ENCODE measurements at regions not wholly inside any gene's neighbourhood (a gene's known extent, or its start where the extent isn't known, plus 50 kb on each side); places are given as distances from the start of the nearest gene placed in this dataset.

GRCh38 chr2:104762031-104762430, 91.9 kb upstream of the POU3F3 start:
- H3K4me3 ChIP-seq, result no peak overlapping the region
- 52% methylated on average over 6 of the region's 8 CpGs for WGBS (ENCODE audit: insufficient coverage, low coverage, low lambda C conversion rate, missing lambda C conversion rate)
- ATAC-seq, result no peak
- H3K27ac ChIP-seq, result no peak overlapping the region
- H3K27me3 ChIP-seq, result no peaks in the 10 kb centered on the region
- H3K36me3 ChIP-seq, result no peaks in the 10 kb centered on the region
- no peak for DNase-seq
- TF ChIP-seq POLR2A (IDR thresholded peaks at IDR 0.05) (no peak), CTCF (IDR thresholded peaks at IDR 0.05) (no peak)
- H3K4me1 ChIP-seq, result no peaks in the 10 kb centered on the region
- no peaks in the 10 kb centered on the region for H3K9me3 ChIP-seq
- intact Hi-C loops (cut with DNase I), result no loop called here

- ATAC-seq (peak in 1 of 4 donors; percentile 12), DNase-seq (no peak)
- Histone ChIP-seq H3K27me3 (no peaks in the 10 kb centered on the region), H3K4me1 (no peaks in the 10 kb centered on the region), H3K27ac (no peak overlapping the region), H3K9me3 (peaks cover 0 to 4% (median 1%) of the 10 kb centered on the region in 4 donors), H3K4me3 (no peak overlapping the region), H3K36me3 (no peaks in the 10 kb centered on the region)
- WGBS (ENCODE audit: insufficient coverage, low coverage, low lambda C conversion rate, missing lambda C conversion rate), result 33% methylated on average over 5 of the region's 10 CpGs
- TF ChIP-seq CTCF (IDR thresholded peaks at IDR 0.05), result no peak
- no peak for TF ChIP-seq POLR2A (IDR thresholded peaks at IDR 0.05)
- intact Hi-C loops (cut with DNase I), result no loop called here
Measured at GRCh38 chr2:104766683-104767082, 87.2 kb upstream of the POU3F3 start.

GRCh38 chr2:104768694-104769093, 85.2 kb upstream of the POU3F3 start:
- H3K27ac ChIP-seq, result no peak overlapping the region
- DNase-seq (no peak), ATAC-seq (no peak)
- no peak for TF ChIP-seq POLR2A (IDR thresholded peaks at IDR 0.05)
- intact Hi-C loops (cut with DNase I), result no loop called here
- H3K36me3 ChIP-seq, result no peaks in the 10 kb centered on the region
- no peaks in the 10 kb centered on the region for H3K4me1 ChIP-seq
- H3K27me3 ChIP-seq, result no peaks in the 10 kb centered on the region
- no peak overlapping the region for H3K4me3 ChIP-seq
- H3K9me3 ChIP-seq, result peaks cover 0 to 4% (median 1%) of the 10 kb centered on the region in 4 donors
- 17% methylated on average over 3 of the region's 3 CpGs for WGBS (ENCODE audit: insufficient coverage, low coverage, low lambda C conversion rate, missing lambda C conversion rate)

GRCh38 chr2:104769096-104769495, 84.8 kb upstream of the POU3F3 start:
- 64% methylated on average over 1 of the region's 1 CpG for WGBS (ENCODE audit: insufficient coverage, low coverage, low lambda C conversion rate, missing lambda C conversion rate)
- intact Hi-C loops (cut with DNase I), result no loop called here
- no peak for ATAC-seq
- no peak overlapping the region for H3K27ac ChIP-seq
- no peak for DNase-seq
- peaks cover 0 to 4% (median 1%) of the 10 kb centered on the region in 4 donors for H3K9me3 ChIP-seq
- no peaks in the 10 kb centered on the region for H3K36me3 ChIP-seq
- H3K4me3 ChIP-seq, result no peak overlapping the region
- TF ChIP-seq POLR2A (IDR thresholded peaks at IDR 0.05) (no peak), CTCF (IDR thresholded peaks at IDR 0.05) (no peak)
- no peaks in the 10 kb centered on the region for H3K4me1 ChIP-seq
- no peaks in the 10 kb centered on the region for H3K27me3 ChIP-seq

GRCh38 chr2:104772996-104773395, 80.9 kb upstream of the POU3F3 start:
- H3K9me3 ChIP-seq, result peaks cover 0 to 4% (median 1%) of the 10 kb centered on the region in 4 donors
- no peak overlapping the region for H3K27ac ChIP-seq
- no peak for TF ChIP-seq POLR2A (IDR thresholded peaks at IDR 0.05)
- intact Hi-C loops (cut with DNase I), result no loop called here
- no peak for ATAC-seq
- H3K4me1 ChIP-seq, result no peaks in the 10 kb centered on the region
- 18% methylated on average over 1 of the region's 1 CpG for WGBS (ENCODE audit: insufficient coverage, low coverage, low lambda C conversion rate, missing lambda C conversion rate)
- H3K36me3 ChIP-seq, result no peaks in the 10 kb centered on the region
- H3K4me3 ChIP-seq, result no peak overlapping the region
- DNase-seq, result no peak
- H3K27me3 ChIP-seq, result no peaks in the 10 kb centered on the region

GRCh38 chr2:104774631-104775030, 79.3 kb upstream of the POU3F3 start:
- no peak for TF ChIP-seq POLR2A (IDR thresholded peaks at IDR 0.05)
- TF ChIP-seq CTCF (IDR thresholded peaks at IDR 0.05), result no peak
- no peak for DNase-seq
- ATAC-seq, result no peak
- WGBS (ENCODE audit: insufficient coverage, low coverage, low lambda C conversion rate, missing lambda C conversion rate), result 34% methylated on average over 3 of the region's 3 CpGs
- Histone ChIP-seq H3K4me3 (no peak overlapping the region), H3K27ac (no peak overlapping the region), H3K4me1 (no peaks in the 10 kb centered on the region), H3K27me3 (no peaks in the 10 kb centered on the region), H3K9me3 (peaks cover 0 to 4% (median 0%) of the 10 kb centered on the region in 4 donors), H3K36me3 (no peaks in the 10 kb centered on the region)
- intact Hi-C loops (cut with DNase I), result no loop called here
